Adrenal gland (tissue), 9 donors: ENCODE measurements at regions not wholly inside any gene's neighbourhood (a gene's known extent, or its start where the extent isn't known, plus 50 kb on each side); places are given as distances from the start of the nearest gene placed in this dataset.

ENCODE experiments used
- DNase-seq, 7 donors: peaks; one replicate each; pipeline ENCODE4 v3.0.0-alpha.2; 2019 to 2020
- H3K27ac ChIP-seq, 5 donors: fragments of 200-600 bp; sonication (generic) in 4 of 5; 1 replicate in 3 of 5; 2 replicates in 2 of 5; pipeline versions ENCODE4 v1.5.1 to v1.8.0; 2016 to 2020; ENCODE audit warnings: mild to moderate bottlenecking in 1 of 5
- H3K27me3 ChIP-seq: fragments of 200-600 bp; 2 replicates; pipeline ENCODE4 v1.8.0; 2021
- H3K36me3 ChIP-seq, 2 donors: fragments of 200-600 bp; replicated peaks in 1 of 2; 1 replicate in 1 of 2; 2 replicates in 1 of 2; pipeline versions ENCODE4 v1.5.1 to v1.8.0; 2018 to 2022
- H3K4me1 ChIP-seq, 2 donors: fragments of 200-600 bp; replicated peaks in 1 of 2; 1 replicate in 1 of 2; 2 replicates in 1 of 2; pipeline versions ENCODE4 v1.5.1 to v1.8.0; 2018 to 2021
- H3K4me3 ChIP-seq, 4 donors: fragments of 200-600 bp; sonication (generic) in 3 of 4; one replicate each; pipeline ENCODE4 v1.5.1; 2016 to 2018
- H3K9me3 ChIP-seq, 3 donors: fragments of 200-600 bp; sonication (generic) in 1 of 3; replicated peaks in 1 of 3; 1 replicate in 2 of 3; 2 replicates in 1 of 3; pipeline versions ENCODE4 v1.5.1 to v1.8.0; 2016 to 2021
- POLR2A ChIP-seq, 2 donors: fragments of 450-650 bp; IDR thresholded peaks; one replicate each; pipeline ENCODE4 v1.6.1; 2017; ENCODE audit warnings: antibody characterized with exemption in 2 of 2, mild to moderate bottlenecking in 2 of 2, moderate library complexity in 1 of 2
- WGBS, 4 donors: extraction: QIAGEN DNeasy Blood & Tissue Kit in 2 of 4; methylation state at CpG; one replicate each; pipeline versions ENCODE4 v1.1.5 to v1.1.7; 2013 to 2017; 5-methylcytosine and 5-hydroxymethylcytosine counted together
- intact Hi-C, 2 donors: fragments of 100-400 bp; cut with DNase I; formaldehyde crosslinking; loops; one replicate each; pipeline versions ENCODE4 v1.14.1 to v1.15.0; 2022 to 2023
- TF ChIP-seq, protein P1 (sequence below), 6 experiments: fragments of 450-650 bp in 4 of 6; fragments of 200-600 bp in 2 of 6; sonication (generic) in 1 of 6; IDR thresholded peaks; 1 replicate in 5 of 6; 2 replicates in 1 of 6; pipeline versions ENCODE4 v1.5.1 to v1.8.0; 2016 to 2021; ENCODE audit warnings: antibody characterized with exemption in 6 of 6, mild to moderate bottlenecking in 2 of 6, moderate library complexity in 1 of 6
- donor health status: healthy with polysubstance abuse.
- donor health status: Bipolar disorder and iron deficiency.
- donor health status: DM: yes; HTN: yes; CAD: no.
- donor health status: DM: no; HTN: no; CAD: no.
- donor health status: DM: no; HTN: no; CAD: no.

DNA sequence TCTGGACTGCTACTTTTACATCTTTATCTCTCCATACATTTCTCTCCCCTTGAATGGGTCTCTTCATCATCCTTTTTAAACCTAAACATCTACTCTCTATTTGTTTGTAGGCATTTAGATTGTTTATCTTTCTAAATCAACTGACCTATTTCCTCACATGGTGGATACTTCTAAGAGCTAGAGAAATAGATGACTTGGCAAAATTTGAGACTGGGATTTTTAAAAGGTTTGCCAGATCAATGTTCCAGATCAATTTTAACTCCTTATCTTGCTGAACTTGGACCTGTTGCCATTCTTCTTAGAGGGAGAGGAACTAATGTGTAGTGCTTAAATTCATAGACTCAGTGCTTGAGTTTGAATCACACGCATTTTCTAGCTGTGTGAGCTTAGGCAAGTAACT is 144.2 kb upstream of the STEAP4 start:
- H3K9me3 ChIP-seq, result no peaks in the 10 kb centered on the region
- H3K4me1 ChIP-seq, result no peaks in the 10 kb centered on the region
- DNase-seq, result no peak
- H3K36me3 ChIP-seq, result no peaks in the 10 kb centered on the region
- no peaks in the 10 kb centered on the region for H3K27me3 ChIP-seq
- 85 to 98% (median 92%) methylated on average over 1 of the region's 1 CpG for WGBS, 4 donors
- H3K4me3 ChIP-seq, result no peak overlapping the region
- no peak overlapping the region for H3K27ac ChIP-seq
- intact Hi-C loops, result no loop called here
- no peak for TF ChIP-seq POLR2A (IDR thresholded peaks at IDR 0.05)
- TF ChIP-seq, protein P1, sequence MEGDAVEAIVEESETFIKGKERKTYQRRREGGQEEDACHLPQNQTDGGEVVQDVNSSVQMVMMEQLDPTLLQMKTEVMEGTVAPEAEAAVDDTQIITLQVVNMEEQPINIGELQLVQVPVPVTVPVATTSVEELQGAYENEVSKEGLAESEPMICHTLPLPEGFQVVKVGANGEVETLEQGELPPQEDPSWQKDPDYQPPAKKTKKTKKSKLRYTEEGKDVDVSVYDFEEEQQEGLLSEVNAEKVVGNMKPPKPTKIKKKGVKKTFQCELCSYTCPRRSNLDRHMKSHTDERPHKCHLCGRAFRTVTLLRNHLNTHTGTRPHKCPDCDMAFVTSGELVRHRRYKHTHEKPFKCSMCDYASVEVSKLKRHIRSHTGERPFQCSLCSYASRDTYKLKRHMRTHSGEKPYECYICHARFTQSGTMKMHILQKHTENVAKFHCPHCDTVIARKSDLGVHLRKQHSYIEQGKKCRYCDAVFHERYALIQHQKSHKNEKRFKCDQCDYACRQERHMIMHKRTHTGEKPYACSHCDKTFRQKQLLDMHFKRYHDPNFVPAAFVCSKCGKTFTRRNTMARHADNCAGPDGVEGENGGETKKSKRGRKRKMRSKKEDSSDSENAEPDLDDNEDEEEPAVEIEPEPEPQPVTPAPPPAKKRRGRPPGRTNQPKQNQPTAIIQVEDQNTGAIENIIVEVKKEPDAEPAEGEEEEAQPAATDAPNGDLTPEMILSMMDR (IDR thresholded peaks at IDR 0.05), result no peak

DNA sequence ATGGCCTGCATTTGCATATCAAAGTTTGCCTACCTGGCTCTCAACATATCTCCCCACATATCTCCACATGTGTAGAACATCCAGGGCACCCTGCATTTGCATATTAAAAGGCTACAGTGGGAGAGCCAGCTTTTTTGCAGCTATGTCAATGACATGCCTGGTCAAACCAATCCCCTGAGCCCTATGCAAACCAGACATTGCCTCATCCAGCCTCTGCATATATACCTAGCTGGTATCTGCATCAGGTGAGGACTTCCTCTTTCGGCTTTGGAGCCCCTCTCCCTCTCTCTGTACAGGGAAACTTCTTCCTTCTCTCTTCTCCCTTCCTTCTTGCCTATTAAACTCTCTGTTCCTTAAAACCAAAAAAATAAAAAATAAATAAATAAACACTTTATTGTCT is 142.7 kb upstream of the STEAP4 start:
- Histone ChIP-seq H3K4me3 (no peak overlapping the region), H3K36me3 (no peaks in the 10 kb centered on the region), H3K27ac (no peak overlapping the region), H3K4me1 (no peaks in the 10 kb centered on the region), H3K9me3 (no peaks in the 10 kb centered on the region), H3K27me3 (no peaks in the 10 kb centered on the region)
- intact Hi-C loops, result no loop called here
- no peak for DNase-seq
- 57 to 77% (median 71%) methylated on average over 1 of the region's 1 CpG for WGBS, 4 donors
- no peak for TF ChIP-seq POLR2A (IDR thresholded peaks at IDR 0.05)
- TF ChIP-seq, protein P1 (IDR thresholded peaks at IDR 0.05), result no peak

DNA sequence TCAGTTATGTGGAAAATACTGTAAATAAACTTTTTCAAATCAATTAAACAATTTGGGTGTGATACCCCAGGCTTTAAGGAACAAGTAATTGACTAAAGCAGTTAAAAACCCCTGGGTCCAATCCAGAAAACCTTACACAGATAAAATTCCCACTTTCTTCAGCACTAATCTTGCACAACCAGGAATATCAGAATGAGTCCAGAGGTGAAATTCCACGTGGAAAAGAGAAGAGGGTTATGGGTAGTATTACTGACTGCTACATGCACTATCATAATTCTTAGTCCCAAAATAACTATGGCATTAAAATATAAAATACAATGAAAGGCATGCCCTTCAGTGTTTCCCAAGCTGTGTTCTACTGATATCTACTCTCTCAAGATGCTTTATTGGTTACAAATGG is 135.7 kb upstream of the STEAP4 start:
- DNase-seq, result no peak
- Histone ChIP-seq H3K9me3 (no peaks in the 10 kb centered on the region), H3K36me3 (no peaks in the 10 kb centered on the region), H3K27ac (no peak overlapping the region), H3K27me3 (no peaks in the 10 kb centered on the region), H3K4me1 (no peaks in the 10 kb centered on the region), H3K4me3 (no peak overlapping the region)
- WGBS, 4 donors, result 50 to 67% (median 65%) methylated on average over 1 of the region's 1 CpG
- TF ChIP-seq, protein P1 (IDR thresholded peaks at IDR 0.05), result no peak
- TF ChIP-seq POLR2A (IDR thresholded peaks at IDR 0.05), result no peak
- intact Hi-C loops, result no loop called here

DNA sequence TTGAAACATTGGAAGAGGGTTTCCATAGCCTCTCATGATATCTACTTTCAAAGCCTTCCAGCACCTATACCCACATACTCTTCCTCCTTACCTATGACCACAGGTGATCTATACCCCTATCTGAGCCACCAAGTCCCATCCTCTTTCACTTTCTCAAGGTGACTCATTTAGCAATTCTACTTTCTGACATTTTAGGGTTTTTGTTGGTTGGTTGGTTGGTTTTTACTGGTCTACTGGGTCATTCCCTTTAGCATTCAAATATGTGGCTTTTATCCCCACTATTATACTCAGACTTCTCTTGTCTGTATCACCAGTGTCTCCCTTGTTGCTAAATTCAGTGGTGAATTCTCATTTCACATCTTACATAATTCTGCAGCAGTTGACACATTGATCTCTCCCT is 130.4 kb upstream of the STEAP4 start:
- intact Hi-C loops, result no loop called here
- Histone ChIP-seq H3K27ac (no peak overlapping the region), H3K4me3 (no peak overlapping the region), H3K27me3 (no peaks in the 10 kb centered on the region), H3K36me3 (no peaks in the 10 kb centered on the region), H3K4me1 (no peaks in the 10 kb centered on the region), H3K9me3 (no peaks in the 10 kb centered on the region)
- no peak for DNase-seq
- TF ChIP-seq POLR2A (IDR thresholded peaks at IDR 0.05), result no peak
- TF ChIP-seq, protein P1 (IDR thresholded peaks at IDR 0.05), result no peak
